ENCODE measurements at regions not wholly inside any gene's neighbourhood (a gene's known extent, or its start where the extent isn't known, plus 50 kb on each side); places are given as distances from the start of the nearest gene placed in this dataset.

DNA sequence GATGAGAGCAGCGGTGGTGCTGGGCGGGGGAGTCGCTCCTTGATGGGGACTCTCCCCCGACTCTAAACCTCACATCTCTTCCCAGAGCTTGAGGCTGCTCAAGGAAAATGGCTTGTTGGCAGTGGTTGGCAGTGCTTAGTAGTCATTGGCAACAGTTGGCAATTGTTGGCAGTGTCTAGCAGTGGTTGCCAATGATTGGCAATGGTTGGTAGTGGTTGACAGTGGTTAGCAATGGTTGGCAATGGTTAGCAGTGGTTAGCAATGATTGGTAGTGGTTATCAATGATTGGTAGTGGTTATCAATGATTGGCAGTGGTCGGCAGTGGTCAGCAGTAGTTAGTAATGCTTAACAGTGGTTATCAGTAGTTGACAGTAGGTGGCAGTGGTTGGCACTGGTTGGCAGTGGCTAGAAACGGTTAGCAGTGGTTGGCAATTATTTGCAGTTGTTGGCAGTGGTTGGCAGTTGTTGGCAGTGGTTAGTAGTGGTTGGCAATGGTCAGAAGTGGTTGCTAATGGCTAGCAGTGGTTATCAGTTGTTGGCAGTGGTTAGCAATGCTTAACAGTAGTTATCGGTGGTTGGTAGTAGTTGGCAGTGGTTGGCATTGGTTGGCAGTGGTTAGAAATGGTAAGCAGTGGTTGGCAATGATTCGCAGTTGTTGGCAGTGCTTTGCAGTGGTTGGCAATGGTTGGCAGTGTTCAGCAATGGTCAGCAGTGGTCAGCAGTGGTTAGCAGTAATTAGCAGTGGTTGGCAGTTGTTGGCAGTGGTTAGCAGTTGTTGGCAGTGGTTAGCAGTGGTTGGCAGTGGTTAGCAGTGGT, 85.4 kb upstream of the OTOS start:
- DNase-seq (peak in 1 of 3 donors; percentile 5), ATAC-seq (ENCODE audit: insufficient read depth, low FRiP score) (no peak)
- Histone ChIP-seq H3K4me3 (no peak overlapping the region), H3K27ac (ENCODE audit: low read depth in 1 of 2, low read length in 1 of 2) (no peak overlapping the region), H3K9ac (ENCODE audit: insufficient read depth in 1 of 2, low read length in 2 of 2) (no peak overlapping the region), H3K36me3 (ENCODE audit: control insufficient read depth in 4 of 4, insufficient read depth in 4 of 4, low read length in 4 of 4) (no peaks in the 10 kb centered on the region), H3K27me3 (ENCODE audit: control insufficient read depth in 3 of 3, insufficient read depth in 3 of 3, low read length in 2 of 3) (no peaks in the 10 kb centered on the region), H3K9me3 (ENCODE audit: control insufficient read depth in 4 of 4, insufficient read depth in 3 of 4, low read length in 3 of 4) (peaks cover 0 to 16% (median 1%) of the 10 kb centered on the region in 4 donors), H3K4me1 (ENCODE audit: control insufficient read depth in 5 of 5, insufficient read depth in 5 of 5, low read length in 5 of 5) (no peaks in the 10 kb centered on the region)
- WGBS, 2 donors: 88 to 92% methylated on average over 8 of the region's 8 CpGs
- TF ChIP-seq, protein P1, sequence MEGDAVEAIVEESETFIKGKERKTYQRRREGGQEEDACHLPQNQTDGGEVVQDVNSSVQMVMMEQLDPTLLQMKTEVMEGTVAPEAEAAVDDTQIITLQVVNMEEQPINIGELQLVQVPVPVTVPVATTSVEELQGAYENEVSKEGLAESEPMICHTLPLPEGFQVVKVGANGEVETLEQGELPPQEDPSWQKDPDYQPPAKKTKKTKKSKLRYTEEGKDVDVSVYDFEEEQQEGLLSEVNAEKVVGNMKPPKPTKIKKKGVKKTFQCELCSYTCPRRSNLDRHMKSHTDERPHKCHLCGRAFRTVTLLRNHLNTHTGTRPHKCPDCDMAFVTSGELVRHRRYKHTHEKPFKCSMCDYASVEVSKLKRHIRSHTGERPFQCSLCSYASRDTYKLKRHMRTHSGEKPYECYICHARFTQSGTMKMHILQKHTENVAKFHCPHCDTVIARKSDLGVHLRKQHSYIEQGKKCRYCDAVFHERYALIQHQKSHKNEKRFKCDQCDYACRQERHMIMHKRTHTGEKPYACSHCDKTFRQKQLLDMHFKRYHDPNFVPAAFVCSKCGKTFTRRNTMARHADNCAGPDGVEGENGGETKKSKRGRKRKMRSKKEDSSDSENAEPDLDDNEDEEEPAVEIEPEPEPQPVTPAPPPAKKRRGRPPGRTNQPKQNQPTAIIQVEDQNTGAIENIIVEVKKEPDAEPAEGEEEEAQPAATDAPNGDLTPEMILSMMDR (IDR thresholded peaks at IDR 0.05; ENCODE audit: control extremely low read depth, extremely low read depth): no peak

DNA sequence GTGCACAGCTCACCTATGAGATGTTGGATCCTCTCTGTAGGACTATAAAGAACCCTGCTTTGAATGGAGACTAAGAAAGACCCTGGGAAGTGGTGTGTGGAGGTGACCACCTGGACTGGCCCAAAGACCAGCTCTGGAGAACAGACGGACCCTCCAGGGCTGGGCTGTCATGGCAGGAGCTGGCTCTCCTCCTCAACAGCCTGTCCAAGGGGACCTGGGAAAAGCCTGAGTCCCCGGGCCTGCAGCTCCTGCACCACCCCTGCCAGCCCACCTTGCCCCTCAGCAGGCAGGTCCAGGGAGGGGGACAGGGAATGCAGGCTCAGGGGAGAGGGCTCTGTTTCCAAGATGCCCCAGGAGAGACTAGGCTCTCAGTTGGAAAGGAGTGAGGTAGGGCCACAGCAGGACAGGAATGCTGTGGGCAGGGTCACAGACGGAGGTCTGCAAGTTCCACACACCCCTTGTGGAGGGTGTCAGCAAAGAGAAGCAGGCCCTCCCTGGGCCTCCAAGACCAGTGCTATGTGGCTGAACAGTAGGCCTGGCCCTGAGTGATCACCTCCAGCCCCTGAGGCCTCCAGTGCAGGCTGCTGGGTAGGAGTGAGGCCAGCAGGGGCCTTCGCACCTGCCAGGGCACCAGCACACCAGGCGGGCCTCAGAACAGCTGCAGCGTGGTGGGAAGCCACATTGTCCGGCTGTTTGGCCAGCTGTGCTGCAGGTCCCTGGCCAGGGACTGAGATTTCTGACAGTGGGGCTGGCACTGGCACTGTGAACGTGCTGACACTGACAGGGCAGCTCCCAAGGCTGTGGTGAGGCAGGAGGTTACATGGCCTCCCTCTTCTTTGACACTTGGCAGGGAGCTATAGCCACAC, 86.4 kb upstream of the OTOS start:
- Histone ChIP-seq H3K27ac (ENCODE audit: low read depth in 1 of 2, low read length in 1 of 2) (no peak overlapping the region), H3K4me3 (no peak overlapping the region), H3K9ac (ENCODE audit: insufficient read depth in 1 of 2, low read length in 2 of 2) (no peak overlapping the region), H3K9me3 (ENCODE audit: control insufficient read depth in 4 of 4, insufficient read depth in 3 of 4, low read length in 3 of 4) (peaks cover 0 to 16% (median 1%) of the 10 kb centered on the region in 4 donors), H3K36me3 (ENCODE audit: control insufficient read depth in 4 of 4, insufficient read depth in 4 of 4, low read length in 4 of 4) (no peaks in the 10 kb centered on the region), H3K4me1 (ENCODE audit: control insufficient read depth in 5 of 5, insufficient read depth in 5 of 5, low read length in 5 of 5) (no peaks in the 10 kb centered on the region), H3K27me3 (ENCODE audit: control insufficient read depth in 3 of 3, insufficient read depth in 3 of 3, low read length in 2 of 3) (no peaks in the 10 kb centered on the region)
- TF ChIP-seq, protein P1 (IDR thresholded peaks at IDR 0.05; ENCODE audit: control extremely low read depth, extremely low read depth): no peak
- WGBS, 2 donors: 86 to 90% methylated on average over 8 of the region's 8 CpGs
- ATAC-seq (ENCODE audit: insufficient read depth, low FRiP score) (no peak), DNase-seq (peak in 1 of 3 donors; percentile 8)

DNA sequence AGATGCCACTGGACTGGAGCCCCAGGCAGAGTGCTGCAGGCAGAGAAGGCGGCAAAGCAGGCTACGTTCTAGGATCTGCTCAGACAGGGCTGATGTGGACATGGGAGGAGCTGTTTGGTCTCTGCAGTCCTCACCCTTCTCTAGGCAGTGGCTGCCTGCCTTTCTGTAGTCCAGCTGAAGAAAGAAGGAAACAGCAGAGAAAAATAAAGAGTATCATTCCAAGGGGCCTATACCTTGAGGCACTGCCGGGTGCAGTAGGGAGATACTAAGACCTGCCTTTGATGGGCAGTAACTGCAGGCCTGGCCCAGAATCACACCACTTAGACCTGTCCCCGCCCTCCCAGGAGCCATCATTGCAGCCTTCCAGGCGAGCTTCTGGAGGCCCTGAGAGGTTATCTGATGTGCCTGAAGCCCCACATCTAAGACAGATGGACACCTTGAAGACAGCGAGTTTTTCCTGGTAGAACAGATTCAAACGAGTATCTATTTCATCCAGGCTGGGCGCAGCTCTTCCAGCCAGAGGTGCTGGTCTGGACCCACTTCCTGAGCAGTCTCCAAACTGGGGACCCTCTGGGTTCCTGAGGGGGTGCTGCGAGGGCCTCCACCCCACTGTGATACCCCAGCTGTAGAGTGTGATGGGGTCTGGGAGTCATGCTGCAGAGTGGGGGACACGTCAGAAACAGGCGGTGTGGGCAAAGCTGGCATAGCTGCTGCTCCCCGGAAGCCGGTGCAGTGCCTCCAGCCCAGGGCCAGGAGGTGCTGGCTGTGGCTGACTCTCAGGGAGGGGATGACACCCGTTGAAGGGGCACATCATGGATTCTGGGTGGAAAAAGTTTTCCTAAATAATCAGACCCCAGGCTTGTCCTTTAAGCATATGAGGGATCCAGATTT, 87.3 kb upstream of the OTOS start:
- Histone ChIP-seq H3K4me1 (ENCODE audit: control insufficient read depth in 5 of 5, insufficient read depth in 5 of 5, low read length in 5 of 5) (no peaks in the 10 kb centered on the region), H3K9me3 (ENCODE audit: control insufficient read depth in 4 of 4, insufficient read depth in 3 of 4, low read length in 3 of 4) (peaks cover 0 to 16% (median 1%) of the 10 kb centered on the region in 4 donors), H3K27ac (ENCODE audit: low read depth in 1 of 2, low read length in 1 of 2) (no peak overlapping the region), H3K36me3 (ENCODE audit: control insufficient read depth in 4 of 4, insufficient read depth in 4 of 4, low read length in 4 of 4) (no peaks in the 10 kb centered on the region), H3K4me3 (no peak overlapping the region), H3K9ac (ENCODE audit: insufficient read depth in 1 of 2, low read length in 2 of 2) (no peak overlapping the region), H3K27me3 (ENCODE audit: control insufficient read depth in 3 of 3, insufficient read depth in 3 of 3, low read length in 2 of 3) (no peaks in the 10 kb centered on the region)
- ATAC-seq (ENCODE audit: insufficient read depth, low FRiP score): no peak
- TF ChIP-seq, protein P1 (IDR thresholded peaks at IDR 0.05; ENCODE audit: control extremely low read depth, extremely low read depth): no peak
- DNase-seq: no peak
- 89 to 90% methylated on average over 14 of the region's 14 CpGs for WGBS, 2 donors

Measured in lung (tissue), 11 donors.